ENCODE measurements at regions not wholly inside any gene's neighbourhood (a gene's known extent, or its start where the extent isn't known, plus 50 kb on each side); places are given as distances from the start of the nearest gene placed in this dataset.

DNA sequence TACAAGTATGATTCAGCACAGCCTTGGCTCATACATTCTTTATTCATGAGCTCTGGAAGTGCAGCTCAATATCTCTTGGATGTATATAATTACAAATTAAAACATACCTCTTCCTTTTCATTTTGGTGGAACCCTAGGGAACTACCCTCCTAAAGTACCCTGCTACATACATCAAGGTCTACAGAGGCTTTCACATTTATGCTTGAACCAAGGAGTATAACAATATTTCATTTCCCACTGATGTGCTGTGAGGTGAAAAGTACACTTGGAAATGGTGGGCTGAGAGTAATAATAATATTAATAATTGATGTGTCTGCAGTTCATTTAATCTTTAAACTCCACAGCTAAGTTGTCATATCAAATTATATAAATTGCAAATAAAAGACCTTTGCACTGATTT lies 142.2 kb upstream of the LRRC3B start (continued):
- no peak for TF ChIP-seq HDAC2 (IDR thresholded peaks at IDR 0.05; ENCODE audit: borderline replicate concordance in 1 of 2, low read depth in 2 of 2, low read length in 2 of 2)
